Esophagus squamous epithelium (tissue), 4 donors: ENCODE measurements at regions not wholly inside any gene's neighbourhood (a gene's known extent, or its start where the extent isn't known, plus 50 kb on each side); places are given as distances from the start of the nearest gene placed in this dataset.

Experiments
- POLR2A ChIP-seq, 4 donors: fragments of 450-650 bp; IDR thresholded peaks; one replicate each; pipeline ENCODE4 v1.6.1; 2017; ENCODE audit warnings: antibody characterized with exemption in 4 of 4, mild to moderate bottlenecking in 4 of 4, moderate library complexity in 3 of 4
- TF ChIP-seq, protein P1 (sequence below), 6 experiments: fragments of 450-650 bp in 4 of 6; fragments of 200-600 bp in 2 of 6; sonication (generic) in 2 of 6; IDR thresholded peaks; one replicate each; pipeline ENCODE4 v1.5.1; 2016 to 2019; ENCODE audit warnings: antibody characterized with exemption in 6 of 6, mild to moderate bottlenecking in 4 of 6, moderate library complexity in 4 of 6

DNA sequence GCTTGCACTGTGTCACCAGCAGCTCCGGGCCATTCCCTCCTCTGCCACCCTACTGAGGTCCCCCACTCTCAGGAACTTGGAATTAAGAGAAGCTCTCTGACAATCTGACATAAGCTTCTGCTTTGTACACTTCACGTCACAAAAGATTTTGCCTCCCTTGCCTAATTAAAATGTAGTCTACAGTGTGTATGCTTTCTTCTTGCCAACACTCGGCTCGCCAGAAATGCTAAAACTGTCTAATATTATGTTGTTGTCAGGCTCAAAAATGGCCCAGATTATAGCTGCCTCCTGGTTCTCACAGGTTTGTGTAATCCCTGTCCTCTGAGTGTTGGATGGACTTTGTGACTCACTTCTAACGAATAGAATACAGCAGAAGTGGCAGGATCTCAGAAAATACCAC is 474.7 kb downstream of the MBD2 start:
- TF ChIP-seq POLR2A (IDR thresholded peaks at IDR 0.05): no peak
- TF ChIP-seq, protein P1, sequence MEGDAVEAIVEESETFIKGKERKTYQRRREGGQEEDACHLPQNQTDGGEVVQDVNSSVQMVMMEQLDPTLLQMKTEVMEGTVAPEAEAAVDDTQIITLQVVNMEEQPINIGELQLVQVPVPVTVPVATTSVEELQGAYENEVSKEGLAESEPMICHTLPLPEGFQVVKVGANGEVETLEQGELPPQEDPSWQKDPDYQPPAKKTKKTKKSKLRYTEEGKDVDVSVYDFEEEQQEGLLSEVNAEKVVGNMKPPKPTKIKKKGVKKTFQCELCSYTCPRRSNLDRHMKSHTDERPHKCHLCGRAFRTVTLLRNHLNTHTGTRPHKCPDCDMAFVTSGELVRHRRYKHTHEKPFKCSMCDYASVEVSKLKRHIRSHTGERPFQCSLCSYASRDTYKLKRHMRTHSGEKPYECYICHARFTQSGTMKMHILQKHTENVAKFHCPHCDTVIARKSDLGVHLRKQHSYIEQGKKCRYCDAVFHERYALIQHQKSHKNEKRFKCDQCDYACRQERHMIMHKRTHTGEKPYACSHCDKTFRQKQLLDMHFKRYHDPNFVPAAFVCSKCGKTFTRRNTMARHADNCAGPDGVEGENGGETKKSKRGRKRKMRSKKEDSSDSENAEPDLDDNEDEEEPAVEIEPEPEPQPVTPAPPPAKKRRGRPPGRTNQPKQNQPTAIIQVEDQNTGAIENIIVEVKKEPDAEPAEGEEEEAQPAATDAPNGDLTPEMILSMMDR (IDR thresholded peaks at IDR 0.05): no peak
